ENCODE measurements at regions not wholly inside any gene's neighbourhood (a gene's known extent, or its start where the extent isn't known, plus 50 kb on each side); places are given as distances from the start of the nearest gene placed in this dataset.
"Not testable (repeated sequence)": the region's sequence is repeated elsewhere in the genome, so short reads cannot be mapped to it uniquely, and the experiment has no call there.

- no peak for DNase-seq (ENCODE audit: low read depth, low spot score)
These were observed 919.4 kb downstream of the TLE4 start for GRCh38 chr9:80491086-80491696.

GRCh38 chr9:80489329-80489728, 917.6 kb downstream of the TLE4 start:
- no peak for DNase-seq (ENCODE audit: low read depth, low spot score)

GRCh38 chr9:80485420-80486250, 913.9 kb downstream of the TLE4 start:
- DNase-seq (ENCODE audit: low read depth, low spot score): no peak

GRCh38 chr9:80482251-80482650, 910.5 kb downstream of the TLE4 start:
- DNase-seq (ENCODE audit: low read depth, low spot score): not testable (repeated sequence)

GRCh38 chr9:80467632-80468031, 895.9 kb downstream of the TLE4 start:
- no peak for DNase-seq (ENCODE audit: low read depth, low spot score)

GRCh38 chr9:80465556-80465955, 893.8 kb downstream of the TLE4 start:
- no peak for DNase-seq (ENCODE audit: low read depth, low spot score)

- no peak for DNase-seq (ENCODE audit: low read depth, low spot score)
These were observed 877.7 kb downstream of the TLE4 start for GRCh38 chr9:80449513-80449912.

- DNase-seq (ENCODE audit: low read depth, low spot score): no peak
These were observed 877.2 kb downstream of the TLE4 start for GRCh38 chr9:80448996-80449395.

- no peak for DNase-seq (ENCODE audit: low read depth, low spot score)
These were observed 876.1 kb downstream of the TLE4 start for GRCh38 chr9:80447876-80448275.

- no peak for DNase-seq (ENCODE audit: low read depth, low spot score)
These were observed 869.0 kb downstream of the TLE4 start for GRCh38 chr9:80440724-80441123.

- no peak for DNase-seq (ENCODE audit: low read depth, low spot score)
These were observed 866.1 kb downstream of the TLE4 start for GRCh38 chr9:80437825-80438224.

- DNase-seq (ENCODE audit: low read depth, low spot score): no peak
These were observed 865.4 kb downstream of the TLE4 start for GRCh38 chr9:80437091-80437640.

- DNase-seq (ENCODE audit: low read depth, low spot score): no peak
These were observed 863.8 kb downstream of the TLE4 start for GRCh38 chr9:80435591-80435990.

GRCh38 chr9:80426992-80427391, 855.2 kb downstream of the TLE4 start:
- DNase-seq (ENCODE audit: low read depth, low spot score): no peak

- DNase-seq (ENCODE audit: low read depth, low spot score): no peak
These were observed 845.5 kb downstream of the TLE4 start for GRCh38 chr9:80417211-80417773.

- DNase-seq (ENCODE audit: low read depth, low spot score): peak; percentile 96
These were observed 838.3 kb downstream of the TLE4 start for GRCh38 chr9:80410106-80410505.

- DNase-seq (ENCODE audit: low read depth, low spot score): no peak
These were observed 835.5 kb downstream of the TLE4 start for GRCh38 chr9:80407220-80407619.

- no peak for DNase-seq (ENCODE audit: low read depth, low spot score)
These were observed 829.5 kb downstream of the TLE4 start for GRCh38 chr9:80401243-80401642.

GRCh38 chr9:80400624-80401230, 829.0 kb downstream of the TLE4 start:
- no peak for DNase-seq (ENCODE audit: low read depth, low spot score)

GRCh38 chr9:80399606-80400005, 827.8 kb downstream of the TLE4 start:
- DNase-seq (ENCODE audit: low read depth, low spot score): no peak

- DNase-seq (ENCODE audit: low read depth, low spot score): no peak
These were observed 816.1 kb downstream of the TLE4 start for GRCh38 chr9:80387828-80388227.

GRCh38 chr9:80385246-80385645, 813.5 kb downstream of the TLE4 start:
- no peak for DNase-seq (ENCODE audit: low read depth, low spot score)

Measured in smooth muscle cell of the brain vasculature (primary cell).